NCI-H2196 treated with DMSO at 0.1 percent for 48 hours (cell line): ENCODE measurements at regions not wholly inside any gene's neighbourhood (a gene's known extent, or its start where the extent isn't known, plus 50 kb on each side); places are given as distances from the start of the nearest gene placed in this dataset.
"Not testable (repeated sequence)": the region's sequence is repeated elsewhere in the genome, so short reads cannot be mapped to it uniquely, and the experiment has no call there.

Source experiments
- DNase-seq: peaks from one replicate; lab custom pipeline; 2025; ENCODE audit not compliant: unreplicated experiment; lab: John Stamatoyannopoulos, UW

DNA sequence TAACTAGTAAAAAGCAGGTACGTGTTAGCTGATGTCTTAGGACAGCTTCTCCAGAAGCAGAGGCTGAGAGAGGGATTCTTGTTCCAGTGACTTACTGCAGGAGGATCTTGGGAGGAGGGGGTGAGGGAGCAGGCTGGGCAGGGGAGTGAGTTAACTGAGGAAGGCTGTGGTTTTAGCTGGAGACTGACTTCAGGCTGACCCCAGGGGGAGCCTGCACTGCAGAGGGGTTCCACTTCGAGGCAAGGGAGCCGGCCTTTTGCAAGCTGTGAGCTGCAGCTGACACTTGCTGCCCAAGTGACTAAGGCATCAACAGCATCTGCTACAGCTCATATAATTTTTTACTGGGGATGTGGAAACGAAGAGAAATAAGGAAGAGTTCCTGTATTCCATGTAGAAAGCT lies 50.4 kb upstream of the SOD1 start:
- no peak for DNase-seq

DNA sequence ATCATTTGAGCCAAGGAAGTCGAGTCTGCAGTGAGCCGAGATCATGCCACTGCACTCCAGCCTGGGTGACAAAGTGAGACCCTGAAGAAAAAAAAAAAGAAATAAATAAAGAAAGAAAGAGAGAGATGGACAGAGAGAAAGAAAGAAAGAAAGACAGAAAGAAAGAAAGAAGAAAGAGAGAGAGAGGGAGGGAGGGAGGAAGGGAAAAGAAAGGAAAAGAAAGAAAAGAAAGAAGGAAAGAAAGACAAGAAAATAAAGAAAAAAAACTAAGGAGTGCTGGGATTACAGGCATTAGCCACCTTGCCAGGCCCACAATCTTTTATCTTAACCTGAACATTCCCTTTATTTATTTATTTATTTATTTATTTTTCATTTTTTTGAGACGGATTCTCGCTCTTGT lies 51.7 kb upstream of the SOD1 start:
- DNase-seq = no peak

- no peak for DNase-seq
Measured at GRCh38 chr21:31606081-31606874, 53.2 kb upstream of the SOD1 start.

DNA sequence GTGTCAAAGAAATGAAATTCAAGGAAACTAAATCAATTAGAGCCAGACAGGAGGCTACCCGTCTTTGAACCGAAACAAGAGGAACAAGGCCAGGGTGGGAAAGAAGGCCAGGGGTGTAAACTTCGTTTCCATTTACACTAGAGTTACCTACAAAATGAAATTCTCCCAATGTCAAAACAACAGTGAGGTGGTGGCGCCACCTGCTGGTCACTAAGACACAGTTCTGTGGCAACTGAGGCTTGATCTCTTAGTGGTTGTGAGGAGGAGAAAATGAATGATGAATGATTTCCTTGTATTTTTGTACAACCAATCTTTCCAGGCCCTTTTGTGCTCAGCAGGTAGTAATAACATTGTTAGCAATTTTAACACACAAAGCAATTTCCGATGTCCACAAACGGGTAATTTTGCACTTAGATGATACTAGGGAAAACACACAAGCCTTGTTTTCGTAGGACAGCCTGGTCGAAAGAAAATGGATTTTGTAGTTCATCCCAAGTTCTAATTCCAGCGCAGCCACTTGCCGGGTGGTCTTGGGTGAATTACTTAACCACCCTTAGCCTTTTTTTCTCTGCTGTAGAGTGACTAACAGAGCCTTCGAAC lies 54.8 kb upstream of the SOD1 start:
- peak; percentile 41 for DNase-seq

- DNase-seq = no peak
Measured at GRCh38 chr21:31599563-31599962, 59.9 kb upstream of the SOD1 start.

GRCh38 chr21:31599013-31599412 lies 60.5 kb upstream of the SOD1 start:
- DNase-seq = no peak

DNA sequence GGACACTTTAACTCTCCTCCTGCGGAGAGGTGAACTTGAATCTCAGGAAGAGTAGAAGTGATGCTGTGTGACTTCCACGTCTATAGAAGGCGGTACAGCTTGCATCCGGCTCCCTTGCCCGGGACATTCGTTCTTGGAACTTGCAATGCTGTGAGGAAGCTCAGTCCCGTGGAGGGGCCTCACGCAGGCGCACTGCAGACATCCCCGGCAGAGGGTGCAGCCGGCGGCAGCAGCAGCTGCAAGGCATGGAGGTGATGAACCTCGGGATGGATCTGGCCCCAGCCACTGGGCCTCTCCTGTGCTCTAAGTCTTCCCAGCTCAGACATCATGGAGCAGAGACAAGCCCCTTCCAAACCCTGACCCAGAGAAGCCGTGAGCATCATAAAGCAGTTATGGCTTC lies 61.8 kb upstream of the SOD1 start:
- DNase-seq = no peak

GRCh38 chr21:31596055-31596454 lies 63.4 kb upstream of the SOD1 start:
- no peak for DNase-seq

DNA sequence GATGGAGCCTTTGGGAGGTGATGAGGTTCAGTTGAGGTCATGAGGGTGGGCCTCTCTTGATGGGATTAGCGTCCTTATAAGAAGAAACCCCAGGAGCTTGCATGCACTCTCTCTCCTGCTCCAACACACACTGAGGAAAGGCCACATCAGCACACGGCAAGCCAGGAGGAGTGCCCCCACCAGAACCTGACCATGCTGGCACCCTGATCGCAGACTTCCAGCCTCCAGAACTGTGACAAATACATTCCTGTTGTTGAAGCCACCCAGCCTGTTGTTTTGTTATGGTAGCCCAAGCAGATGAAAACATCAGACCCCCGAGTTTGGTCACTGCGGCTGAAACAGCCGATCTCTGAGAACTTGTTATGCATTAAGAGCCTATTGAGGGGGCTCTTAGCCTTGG lies 64.8 kb upstream of the SOD1 start:
- DNase-seq = no peak

DNA sequence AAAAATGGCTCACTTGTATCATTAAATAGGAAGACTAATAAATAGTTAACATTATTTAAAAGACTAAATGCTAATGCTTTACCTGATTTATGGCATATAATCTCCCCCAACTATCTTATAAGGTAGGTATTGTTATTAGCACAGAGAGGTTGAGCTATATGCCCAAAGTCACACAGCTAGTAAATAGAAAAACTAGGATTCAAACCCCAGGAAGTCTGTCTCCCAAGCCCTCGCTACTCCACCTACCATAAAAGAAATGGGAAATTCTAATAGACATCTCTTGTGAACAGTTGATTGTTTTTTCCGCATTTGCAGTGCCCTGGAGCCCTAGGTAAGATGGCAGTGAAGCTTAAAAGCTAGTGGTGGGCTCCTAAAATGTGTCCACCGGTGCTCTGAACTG lies 65.2 kb upstream of the SOD1 start:
- DNase-seq = no peak

DNA sequence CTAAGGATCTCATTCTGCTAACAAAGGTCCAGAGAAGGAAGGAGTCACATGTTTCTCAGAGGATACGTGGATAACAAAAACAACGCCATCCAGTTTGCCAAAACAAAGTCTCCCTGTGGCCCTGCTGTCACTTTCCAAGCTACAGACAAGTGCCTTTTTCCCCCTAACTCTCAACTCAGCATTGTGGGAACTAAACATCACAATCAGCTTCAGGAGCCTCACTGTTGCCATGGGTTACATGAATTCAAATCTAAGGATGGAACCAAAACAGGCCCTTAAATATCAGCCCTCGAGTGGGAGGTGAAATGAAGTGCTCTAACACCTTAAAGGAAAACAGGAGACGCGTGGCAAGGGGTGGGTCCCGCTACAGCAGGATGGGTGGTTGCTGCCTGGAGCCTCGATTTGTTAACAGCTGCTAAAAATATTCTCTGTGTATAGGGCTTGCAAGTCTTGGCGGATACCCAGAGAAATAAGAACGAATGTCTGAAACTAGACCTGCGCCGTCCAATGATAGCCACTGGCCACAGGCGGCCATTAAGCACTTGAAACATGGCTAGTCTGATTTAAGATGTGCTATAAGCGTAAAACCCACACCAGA lies 66.4 kb upstream of the SOD1 start:
- no peak for DNase-seq

GRCh38 chr21:31592516-31592915 lies 67.0 kb upstream of the SOD1 start:
- no peak for DNase-seq

- DNase-seq = no peak
Measured at GRCh38 chr21:31589820-31590219, 69.7 kb upstream of the SOD1 start.

DNA sequence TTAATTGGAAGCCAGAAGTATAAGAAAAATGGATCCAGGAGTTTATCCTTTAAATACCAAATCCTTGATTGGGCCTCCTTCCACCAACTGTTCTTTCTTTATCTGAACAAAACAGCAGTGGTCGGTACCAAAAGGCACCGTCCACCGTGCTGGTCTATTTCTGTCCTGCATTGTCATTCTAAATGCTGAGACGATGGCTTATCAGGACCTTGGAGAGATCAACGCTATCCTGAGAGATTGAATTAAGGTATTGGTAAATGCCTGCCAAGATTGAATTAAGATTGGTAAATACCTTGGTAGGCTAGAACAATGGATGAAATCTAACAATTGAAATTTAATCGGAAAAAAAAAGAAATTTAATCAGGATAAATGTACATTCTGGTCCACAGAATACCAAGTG lies 73.4 kb upstream of the SOD1 start:
- no peak for DNase-seq

- DNase-seq = not testable (repeated sequence)
Measured at GRCh38 chr21:31583937-31584336, 75.6 kb upstream of the SOD1 start.

DNA sequence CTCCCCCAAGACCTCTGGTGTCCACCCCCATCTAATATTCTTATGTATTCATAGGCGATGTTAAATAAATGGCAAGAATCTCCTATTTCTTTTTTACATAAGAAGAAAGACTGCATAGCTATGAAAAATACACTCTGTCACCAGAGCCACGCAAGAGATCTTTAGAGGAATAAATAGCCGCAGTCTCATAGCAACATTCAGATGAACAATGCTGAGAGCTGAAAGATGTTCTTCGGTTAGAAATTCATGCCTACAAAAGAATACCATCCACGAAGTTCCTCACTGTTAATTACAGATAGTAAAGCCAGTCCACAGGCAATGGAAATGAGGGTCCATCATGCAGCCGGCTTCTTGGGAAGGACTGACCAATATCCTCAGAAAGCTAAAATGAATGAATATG lies 76.0 kb upstream of the SOD1 start:
- DNase-seq = no peak

DNA sequence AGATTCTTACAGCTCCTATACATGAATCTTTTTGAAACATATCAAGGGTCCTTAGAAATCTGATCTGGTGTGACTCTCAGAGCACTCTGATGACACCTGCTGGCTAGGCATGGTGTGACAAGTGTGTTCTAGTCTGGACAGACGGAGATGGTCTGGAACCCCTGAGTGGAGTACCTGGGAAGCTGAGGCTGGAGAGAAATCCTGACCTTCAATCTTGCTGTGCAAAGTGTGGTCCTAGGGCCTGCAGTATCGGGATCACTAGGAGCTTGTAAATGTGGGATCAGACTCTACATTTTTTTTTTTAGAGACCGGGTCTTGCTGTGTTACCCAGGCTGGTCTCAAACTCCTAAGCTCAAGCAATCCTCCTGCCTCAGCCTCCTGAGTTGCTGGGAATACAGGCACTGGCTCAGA lies 78.6 kb upstream of the SOD1 start:
- DNase-seq = no peak

DNA sequence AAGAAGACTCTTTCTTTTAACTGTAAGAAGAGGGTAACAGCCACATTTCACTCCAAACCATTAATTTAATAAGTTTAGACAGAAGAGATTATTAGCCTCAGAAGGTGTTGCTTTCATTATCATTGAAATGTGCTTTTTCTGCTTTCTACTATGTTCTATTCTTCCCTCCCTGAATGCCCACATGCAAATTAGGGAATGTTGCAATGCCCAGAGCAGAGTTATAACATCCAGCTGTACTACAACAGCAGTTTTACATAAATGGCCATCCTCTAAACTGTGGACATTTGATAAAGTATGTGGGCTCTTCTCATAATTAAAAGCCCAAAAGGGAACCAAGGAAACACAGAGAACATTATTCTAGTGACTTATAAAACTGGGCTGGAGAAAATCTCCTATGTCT lies 82.2 kb upstream of the SOD1 start:
- DNase-seq = no peak

GRCh38 chr21:31576428-31576827 lies 83.1 kb upstream of the SOD1 start:
- DNase-seq = no peak

- DNase-seq = no peak
Measured at GRCh38 chr21:31573217-31573616, 86.3 kb upstream of the SOD1 start.

DNA sequence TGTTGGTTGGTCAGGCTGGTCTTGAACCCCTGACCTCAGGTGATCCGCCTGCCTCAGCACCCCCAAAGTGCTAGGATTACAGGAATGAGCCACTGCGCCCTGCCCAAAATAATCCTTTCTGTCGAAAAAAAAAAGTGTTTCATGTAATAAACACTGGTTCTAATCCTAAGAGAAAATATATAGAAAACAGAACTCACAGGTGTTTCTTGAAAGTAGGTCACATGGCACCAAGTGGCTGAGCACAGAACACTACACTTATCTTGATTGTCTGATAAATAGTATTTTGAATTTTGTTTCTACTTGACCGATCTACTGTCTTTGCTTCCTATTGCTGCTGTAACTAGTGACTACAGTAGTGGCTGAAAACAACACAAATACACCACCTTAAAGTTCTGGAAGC lies 87.6 kb upstream of the SOD1 start:
- DNase-seq = no peak

DNA sequence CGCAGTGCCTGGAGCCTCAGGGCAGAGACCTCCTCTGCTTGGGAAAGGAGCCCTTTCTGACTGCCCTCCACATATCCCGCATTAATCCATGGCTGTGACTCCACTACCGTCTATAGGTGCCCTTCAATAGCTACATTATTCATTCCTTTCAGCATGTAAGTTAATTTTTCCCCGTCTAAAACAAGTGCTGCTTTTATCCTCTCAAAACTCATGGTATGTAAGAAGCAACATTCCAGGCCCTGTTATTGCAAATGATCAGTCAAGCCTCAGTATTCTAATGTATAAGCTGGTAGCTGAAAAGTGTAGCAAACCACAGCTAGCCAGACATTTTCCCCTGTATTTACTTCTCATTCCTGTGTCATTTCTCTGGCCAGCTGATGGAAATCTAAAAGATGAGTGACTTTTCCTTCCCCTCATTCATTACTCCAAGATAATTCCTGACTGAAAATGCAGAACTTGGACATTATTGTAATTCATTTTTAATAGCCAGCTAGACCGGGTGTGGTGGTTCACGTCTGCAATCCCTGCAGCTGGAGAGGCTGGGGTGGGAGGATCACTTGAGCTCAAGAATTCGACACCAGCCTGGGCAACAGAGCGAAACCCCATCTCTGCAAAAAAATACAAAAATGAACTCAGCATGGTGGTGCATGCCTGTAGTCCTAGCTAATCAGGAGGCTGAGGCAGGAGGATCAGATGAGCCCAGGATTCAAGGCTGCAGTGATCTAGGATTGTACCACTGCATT lies 88.5 kb upstream of the SOD1 start:
- no peak for DNase-seq
